Prostate gland (tissue), 2 donors: ENCODE measurements at regions not wholly inside any gene's neighbourhood (a gene's known extent, or its start where the extent isn't known, plus 50 kb on each side); places are given as distances from the start of the nearest gene placed in this dataset.
"Not testable (repeated sequence)": the region's sequence is repeated elsewhere in the genome, so short reads cannot be mapped to it uniquely, and the experiment has no call there.

Experiments
- DNase-seq: peaks from one replicate; pipeline ENCODE4 v3.0.0-alpha.2; 2019; ENCODE audit warnings: low spot score
- H3K27ac ChIP-seq, 2 donors: fragments of 200-600 bp; sonication (generic); 2 replicates each; pipeline ENCODE4 v1.5.1; 2017 to 2019
- H3K27me3 ChIP-seq: fragments of 200-600 bp; sonication (generic); replicated peaks from 2 replicates; pipeline ENCODE4 v1.5.1; 2019; ENCODE audit not compliant: insufficient read depth
- H3K36me3 ChIP-seq, 2 donors: fragments of 200-600 bp; sonication (generic); 1 replicate in 1 of 2; 2 replicates in 1 of 2; pipeline versions ENCODE4 v1.5.1 to v1.8.1; 2017 to 2019
- H3K4me1 ChIP-seq: fragments of 200-600 bp; sonication (generic); replicated peaks from 2 replicates; pipeline ENCODE4 v1.5.1; 2019
- H3K4me3 ChIP-seq, 2 donors: fragments of 200-600 bp; sonication (generic); 2 replicates each; pipeline ENCODE4 v1.5.1; 2017 to 2019
- H3K9me3 ChIP-seq: fragments of 200-600 bp; sonication (generic); 2 replicates; pipeline ENCODE4 v1.5.1; 2017
- CTCF ChIP-seq, 4 experiments: fragments of 200-600 bp in 2 of 4; fragments of 450-650 bp in 2 of 4; sonication (generic) in 2 of 4; IDR thresholded peaks; 1 replicate in 3 of 4; 2 replicates in 1 of 4; pipeline ENCODE4 v1.5.1; 2016 to 2019; ENCODE audit warnings: antibody characterized with exemption in 4 of 4, mild to moderate bottlenecking in 2 of 4, moderate library complexity in 2 of 4
- POLR2A ChIP-seq: fragments of 450-650 bp; IDR thresholded peaks from one replicate; pipeline ENCODE4 v1.6.1; 2016; ENCODE audit warnings: antibody characterized with exemption, mild to moderate bottlenecking
- POLR2AphosphoS5 ChIP-seq: sonication (generic); formaldehyde crosslinking; IDR thresholded peaks from one replicate; pipeline ENCODE4 v1.6.1; 2017; ENCODE audit warnings: antibody characterized with exemption
- WGBS: methylation state at CpG from one replicate; pipeline ENCODE4 v1.1.5; 2018; 5-methylcytosine and 5-hydroxymethylcytosine counted together
- intact Hi-C: fragments of 100-400 bp; cut with DNase I; formaldehyde crosslinking; loops from one replicate; pipeline ENCODE4 v1.14.2; 2022

- intact Hi-C loops: no loop called here
- no peak for TF ChIP-seq POLR2A
- TF ChIP-seq CTCF (IDR thresholded peaks at IDR 0.05): no peak
- no peak for TF ChIP-seq POLR2AphosphoS5
- Histone ChIP-seq H3K36me3 (no peaks in the 10 kb centered on the region), H3K9me3 (no peaks in the 10 kb centered on the region), H3K4me1 (no peaks in the 10 kb centered on the region), H3K4me3 (no peak overlapping the region), H3K27me3 (no peaks in the 10 kb centered on the region), H3K27ac (no peak overlapping the region)
- 33% methylated on average over 1 of the region's 1 CpG for WGBS
- no peak for DNase-seq
Observed at GRCh38 chr6:76835293-76835692, 628.0 kb downstream of the HTR1B start.

GRCh38 chr6:76834399-76834798 lies 628.9 kb downstream of the HTR1B start:
- Histone ChIP-seq H3K9me3 (no peaks in the 10 kb centered on the region), H3K36me3 (no peaks in the 10 kb centered on the region), H3K27ac (no peak overlapping the region), H3K27me3 (no peaks in the 10 kb centered on the region), H3K4me1 (no peaks in the 10 kb centered on the region), H3K4me3 (no peak overlapping the region)
- TF ChIP-seq POLR2AphosphoS5: no peak
- TF ChIP-seq CTCF (IDR thresholded peaks at IDR 0.05): no peak
- no peak for TF ChIP-seq POLR2A
- intact Hi-C loops: no loop called here
- no peak for DNase-seq

GRCh38 chr6:76831299-76831698 lies 632.0 kb downstream of the HTR1B start:
- H3K27ac ChIP-seq: no peak overlapping the region
- intact Hi-C loops: no loop called here
- no peaks in the 10 kb centered on the region for H3K27me3 ChIP-seq
- TF ChIP-seq POLR2A: no peak
- TF ChIP-seq POLR2AphosphoS5: no peak
- TF ChIP-seq CTCF (IDR thresholded peaks at IDR 0.05): no peak
- no peaks in the 10 kb centered on the region for H3K4me1 ChIP-seq
- DNase-seq: no peak
- no peak overlapping the region for H3K4me3 ChIP-seq
- no peaks in the 10 kb centered on the region for H3K9me3 ChIP-seq
- WGBS: 15% methylated on average over 3 of the region's 3 CpGs
- no peaks in the 10 kb centered on the region for H3K36me3 ChIP-seq

- H3K9me3 ChIP-seq, H3K4me3 ChIP-seq, DNase-seq, intact Hi-C loops, H3K27me3 ChIP-seq, H3K36me3 ChIP-seq, H3K27ac ChIP-seq, H3K4me1 ChIP-seq: not testable (repeated sequence)
- WGBS: 79% methylated on average over 6 of the region's 6 CpGs
Observed at GRCh38 chr6:76823578-76823977, 639.7 kb downstream of the HTR1B start.

- intact Hi-C loops: no loop called here
- Histone ChIP-seq H3K9me3 (no peaks in the 10 kb centered on the region), H3K27ac (no peak overlapping the region), H3K4me1 (no peaks in the 10 kb centered on the region), H3K27me3 (no peaks in the 10 kb centered on the region), H3K36me3 (no peaks in the 10 kb centered on the region), H3K4me3 (no peak overlapping the region)
- TF ChIP-seq CTCF (IDR thresholded peaks at IDR 0.05): no peak
- no peak for TF ChIP-seq POLR2A
- TF ChIP-seq POLR2AphosphoS5: no peak
- DNase-seq: no peak
- 93% methylated on average over 3 of the region's 4 CpGs for WGBS
Observed at GRCh38 chr6:76818451-76818850, 644.8 kb downstream of the HTR1B start.
